ENCODE measurements at regions not wholly inside any gene's neighbourhood (a gene's known extent, or its start where the extent isn't known, plus 50 kb on each side); places are given as distances from the start of the nearest gene placed in this dataset.

GRCh38 chr21:38556390-38556789, 58.1 kb upstream of the ERG start:
- intact Hi-C loops (cut with micrococcal nuclease): no loop called here
- H3K4me1 Mint-ChIP-seq (ENCODE audit: insufficient read depth, unreplicated experiment): no peaks in the 10 kb centered on the region
- no TSS peak for BruUV-seq (replicated peaks)
- no peaks in the 10 kb centered on the region for H3K9me3 Mint-ChIP-seq (ENCODE audit: unreplicated experiment)
- CTCF ChIA-PET: no interaction called here
- no peak overlapping the region for H3K4me3 Mint-ChIP-seq (ENCODE audit: unreplicated experiment)
- no peak for TF ChIP-seq CTCF (IDR thresholded peaks at IDR 0.05; ENCODE audit: unreplicated experiment)
- POLR2A ChIA-PET: no interaction called here
- no peak overlapping the region for H3K27ac Mint-ChIP-seq (ENCODE audit: low read depth, unreplicated experiment)
- peaks cover 75% of the 10 kb centered on the region for H3K27me3 Mint-ChIP-seq (ENCODE audit: insufficient read depth, unreplicated experiment)
- H3K36me3 Mint-ChIP-seq (ENCODE audit: insufficient read depth, unreplicated experiment): no peaks in the 10 kb centered on the region
- DNase-seq (ENCODE audit: unreplicated experiment): no peak

- Mint-ChIP-seq H3K4me1 (ENCODE audit: insufficient read depth, unreplicated experiment) (no peaks in the 10 kb centered on the region), H3K27me3 (ENCODE audit: insufficient read depth, unreplicated experiment) (peaks cover 81% of the 10 kb centered on the region), H3K4me3 (ENCODE audit: unreplicated experiment) (no peak overlapping the region), H3K36me3 (ENCODE audit: insufficient read depth, unreplicated experiment) (no peaks in the 10 kb centered on the region), H3K9me3 (ENCODE audit: unreplicated experiment) (no peaks in the 10 kb centered on the region), H3K27ac (ENCODE audit: low read depth, unreplicated experiment) (no peak overlapping the region)
- TF ChIP-seq CTCF (IDR thresholded peaks at IDR 0.05; ENCODE audit: unreplicated experiment): no peak
- CTCF ChIA-PET: interaction anchor here (0.6 kb wide), 1 partner anchor 9 kb away, joined by 4 read pairs; no protein-coding TSS in a partner anchor
- POLR2A ChIA-PET: no interaction called here
- no peak for DNase-seq (ENCODE audit: unreplicated experiment)
- intact Hi-C loops (cut with micrococcal nuclease): no loop called here
- BruUV-seq (replicated peaks): no TSS peak
Observed at GRCh38 chr21:38561205-38561604, 62.9 kb upstream of the ERG start.

- no peak overlapping the region for H3K4me3 Mint-ChIP-seq (ENCODE audit: unreplicated experiment)
- ChIA-PET POLR2A (no interaction called here), CTCF (interaction anchor here (0.6 kb wide), 1 partner anchor 9 kb away, joined by 4 read pairs; no protein-coding TSS in a partner anchor)
- H3K4me1 Mint-ChIP-seq (ENCODE audit: insufficient read depth, unreplicated experiment): no peaks in the 10 kb centered on the region
- no peak for DNase-seq (ENCODE audit: unreplicated experiment)
- H3K27ac Mint-ChIP-seq (ENCODE audit: low read depth, unreplicated experiment): no peak overlapping the region
- no peaks in the 10 kb centered on the region for H3K9me3 Mint-ChIP-seq (ENCODE audit: unreplicated experiment)
- H3K36me3 Mint-ChIP-seq (ENCODE audit: insufficient read depth, unreplicated experiment): no peaks in the 10 kb centered on the region
- no peak for TF ChIP-seq CTCF (IDR thresholded peaks at IDR 0.05; ENCODE audit: unreplicated experiment)
- no TSS peak for BruUV-seq (replicated peaks)
- intact Hi-C loops (cut with micrococcal nuclease): no loop called here
- H3K27me3 Mint-ChIP-seq (ENCODE audit: insufficient read depth, unreplicated experiment): peaks cover 88% of the 10 kb centered on the region
Observed at GRCh38 chr21:38561613-38562581, 63.6 kb upstream of the ERG start.

GRCh38 chr21:38567335-38567969, 69.2 kb upstream of the ERG start:
- H3K9me3 Mint-ChIP-seq (ENCODE audit: unreplicated experiment): no peaks in the 10 kb centered on the region
- H3K27ac Mint-ChIP-seq (ENCODE audit: low read depth, unreplicated experiment): no peak overlapping the region
- peak overlapping the region; percentile 49 for H3K4me3 Mint-ChIP-seq (ENCODE audit: unreplicated experiment)
- ChIA-PET POLR2A (no interaction called here), CTCF (interaction anchor here (0.5 kb wide), 1 partner anchor 570 kb away, joined by 4 read pairs; no protein-coding TSS in a partner anchor)
- no peaks in the 10 kb centered on the region for H3K4me1 Mint-ChIP-seq (ENCODE audit: insufficient read depth, unreplicated experiment)
- peaks cover 99% of the 10 kb centered on the region for H3K27me3 Mint-ChIP-seq (ENCODE audit: insufficient read depth, unreplicated experiment)
- no peak for DNase-seq (ENCODE audit: unreplicated experiment)
- TF ChIP-seq CTCF (IDR thresholded peaks at IDR 0.05; ENCODE audit: unreplicated experiment): no peak
- no peaks in the 10 kb centered on the region for H3K36me3 Mint-ChIP-seq (ENCODE audit: insufficient read depth, unreplicated experiment)
- no TSS peak for BruUV-seq (replicated peaks)
- intact Hi-C loops (cut with micrococcal nuclease): no loop called here

All from MCF 10A (cell line).